ENCODE measurements at regions not wholly inside any gene's neighbourhood (a gene's known extent, or its start where the extent isn't known, plus 50 kb on each side); places are given as distances from the start of the nearest gene placed in this dataset.

DNA sequence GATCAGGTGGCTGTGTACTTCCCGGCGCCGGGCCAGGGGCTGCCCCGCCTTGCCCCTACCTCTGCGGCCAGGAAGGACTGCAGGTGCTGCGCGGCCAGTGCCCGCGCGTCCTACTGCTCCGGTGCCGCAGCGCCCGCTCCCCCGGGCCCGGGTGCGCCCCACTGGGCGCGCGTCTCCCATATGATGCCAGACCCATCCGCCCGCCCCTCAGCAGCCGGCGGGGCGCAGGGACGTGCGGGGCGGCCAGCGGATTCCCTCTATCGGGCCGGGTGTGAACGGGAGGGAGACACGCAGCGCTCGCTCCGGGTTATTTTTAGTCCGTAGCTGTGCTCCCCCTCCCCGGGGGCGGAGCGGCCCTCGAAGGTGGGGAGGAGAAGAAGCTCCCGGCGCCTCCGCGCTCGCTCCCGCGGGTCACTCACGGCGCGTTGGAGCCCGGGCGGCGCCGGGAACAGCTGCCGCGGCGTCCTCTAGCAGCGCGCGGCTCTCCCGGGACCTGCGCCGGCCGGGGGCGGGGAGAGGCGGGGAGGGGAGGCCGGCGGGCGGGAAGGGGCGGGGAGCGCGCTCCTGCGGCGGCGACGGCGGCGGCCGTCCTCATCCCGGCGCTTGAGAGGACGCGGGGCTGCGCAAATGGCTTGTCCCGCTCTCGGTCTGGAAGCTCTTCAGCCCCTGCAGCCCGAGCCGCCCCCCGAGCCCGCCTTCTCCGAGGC, 103.6 kb downstream of the UCHL1 start:
- TF ChIP-seq EZH2 (IDR thresholded peaks at IDR 0.05; ENCODE audit: borderline replicate concordance, low read depth, low read length, severe bottlenecking) = no peak
- TF ChIP-seq, protein P1, sequence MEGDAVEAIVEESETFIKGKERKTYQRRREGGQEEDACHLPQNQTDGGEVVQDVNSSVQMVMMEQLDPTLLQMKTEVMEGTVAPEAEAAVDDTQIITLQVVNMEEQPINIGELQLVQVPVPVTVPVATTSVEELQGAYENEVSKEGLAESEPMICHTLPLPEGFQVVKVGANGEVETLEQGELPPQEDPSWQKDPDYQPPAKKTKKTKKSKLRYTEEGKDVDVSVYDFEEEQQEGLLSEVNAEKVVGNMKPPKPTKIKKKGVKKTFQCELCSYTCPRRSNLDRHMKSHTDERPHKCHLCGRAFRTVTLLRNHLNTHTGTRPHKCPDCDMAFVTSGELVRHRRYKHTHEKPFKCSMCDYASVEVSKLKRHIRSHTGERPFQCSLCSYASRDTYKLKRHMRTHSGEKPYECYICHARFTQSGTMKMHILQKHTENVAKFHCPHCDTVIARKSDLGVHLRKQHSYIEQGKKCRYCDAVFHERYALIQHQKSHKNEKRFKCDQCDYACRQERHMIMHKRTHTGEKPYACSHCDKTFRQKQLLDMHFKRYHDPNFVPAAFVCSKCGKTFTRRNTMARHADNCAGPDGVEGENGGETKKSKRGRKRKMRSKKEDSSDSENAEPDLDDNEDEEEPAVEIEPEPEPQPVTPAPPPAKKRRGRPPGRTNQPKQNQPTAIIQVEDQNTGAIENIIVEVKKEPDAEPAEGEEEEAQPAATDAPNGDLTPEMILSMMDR (IDR thresholded peaks at IDR 0.05; ENCODE audit: extremely low read depth in 1 of 2, insufficient read depth in 1 of 2, low read depth in 1 of 2, low read length in 2 of 2) = no peak
- no peak for TF ChIP-seq POLR2AphosphoS5 (IDR thresholded peaks at IDR 0.05; ENCODE audit: insufficient read depth, low read depth, low read length)
- TF ChIP-seq POLR2A (IDR thresholded peaks at IDR 0.05; ENCODE audit: low read depth, low read length) = no peak
- TF ChIP-seq FOS (IDR thresholded peaks at IDR 0.05; ENCODE audit: borderline replicate concordance, insufficient read depth, low read length) = no peak
- TF ChIP-seq GATA2 (IDR thresholded peaks at IDR 0.05; ENCODE audit: insufficient read depth, insufficient read length, low read depth, low read length) = no peak
- TF ChIP-seq JUN (IDR thresholded peaks at IDR 0.05; ENCODE audit: borderline replicate concordance, insufficient read depth, insufficient read length, low read depth) = no peak
- TF ChIP-seq MYC (IDR thresholded peaks at IDR 0.05; ENCODE audit: low read depth, low read length) = no peak
- TF ChIP-seq, protein P2, sequence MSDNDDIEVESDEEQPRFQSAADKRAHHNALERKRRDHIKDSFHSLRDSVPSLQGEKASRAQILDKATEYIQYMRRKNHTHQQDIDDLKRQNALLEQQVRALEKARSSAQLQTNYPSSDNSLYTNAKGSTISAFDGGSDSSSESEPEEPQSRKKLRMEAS (IDR thresholded peaks at IDR 0.05; ENCODE audit: insufficient read depth, insufficient read length) = no peak

All from endothelial cell of umbilical vein (primary cell).